Heart right ventricle (tissue), 16 donors: ENCODE measurements at regions not wholly inside any gene's neighbourhood (a gene's known extent, or its start where the extent isn't known, plus 50 kb on each side); places are given as distances from the start of the nearest gene placed in this dataset.

Experiments
- ATAC-seq, 8 donors: fragments of 200-7000 bp; cut with Tn5 transposase; one replicate each; pipeline ENCODE4 v1.9.1; 2020; ENCODE audit warnings: mild to moderate bottlenecking in 8 of 8, moderate library complexity in 8 of 8, moderate number of reproducible peaks in 1 of 8
- DNase-seq, 2 donors: peaks; one replicate each; pipeline ENCODE4 v3.0.0-alpha.2; 2020
- H3K27ac ChIP-seq, 10 donors: fragments of 200-600 bp; sonication (generic) in 2 of 10; one replicate each; pipeline versions ENCODE4 v1.5.0 to v1.8.0; 2020 to 2022; ENCODE audit warnings: mild to moderate bottlenecking in 3 of 10
- H3K27me3 ChIP-seq, 7 donors: fragments of 200-600 bp; one replicate each; pipeline ENCODE4 v1.8.0; 2021 to 2022; ENCODE audit warnings: mild to moderate bottlenecking in 2 of 7
- H3K36me3 ChIP-seq, 9 donors: fragments of 200-600 bp; sonication (generic) in 1 of 9; one replicate each; pipeline versions ENCODE4 v1.5.0 to v1.8.0; 2020 to 2022; ENCODE audit warnings: mild to moderate bottlenecking in 2 of 9
- H3K4me1 ChIP-seq, 9 donors: fragments of 200-600 bp; sonication (generic) in 1 of 9; one replicate each; pipeline versions ENCODE4 v1.5.0 to v1.8.0; 2020 to 2022; ENCODE audit warnings: mild to moderate bottlenecking in 4 of 9
- H3K4me3 ChIP-seq, 10 donors: fragments of 200-600 bp; sonication (generic) in 2 of 10; one replicate each; pipeline versions ENCODE4 v1.5.0 to v1.8.0; 2020 to 2022; ENCODE audit warnings: mild to moderate bottlenecking in 7 of 10, moderate library complexity in 2 of 10
- H3K9me3 ChIP-seq, 11 donors: fragments of 200-600 bp in 10 of 11; sonication (generic) in 2 of 11; one replicate each; pipeline versions ENCODE4 v1.5.0 to v1.8.0; 2013 to 2022; ENCODE audit warnings: mild to moderate bottlenecking in 2 of 11, control low read depth in 1 of 11, moderate library complexity in 1 of 11
- CTCF ChIP-seq, 9 donors: fragments of 200-600 bp; sonication (generic) in 2 of 9; IDR thresholded peaks; one replicate each; pipeline versions ENCODE4 v1.5.0 to v1.8.0; 2021 to 2022; ENCODE audit warnings: antibody characterized with exemption in 9 of 9, mild to moderate bottlenecking in 5 of 9, moderate library complexity in 1 of 9
- WGBS, 2 donors: extraction: QIAGEN DNeasy Blood & Tissue Kit; methylation state at CpG; one replicate each; pipeline ENCODE4 v1.1.7; 2013; ENCODE audit warnings: inconsistent platforms in 1 of 2; 5-methylcytosine and 5-hydroxymethylcytosine counted together
- intact Hi-C, 10 donors: fragments of 100-400 bp; cut with DNase I; formaldehyde crosslinking; loops; one replicate each; pipeline versions ENCODE4 v1.11.1 to v1.14.2; 2022
- donor health status: Arrhythmogenic right ventricular cardiomyopathy.
- donor health status: ischemic (EF 13 %, LVEDD 7.1; RV severe dilation, severe dysfunction).
- donor health status: healthy with polysubstance abuse.
- donor health status: DM: no; HTN: yes; CAD: no.
- donor health status: DM: no; HTN: no; CAD: no.
- donor health status: ischemic (EF 25% LVEDD 6.9; RV normal size, moderate dysfunction).
- donor health status: ischemic (EF 25% LVEDD 5.7; RV mildly dilated, moderate dysfunction).
- donor health status: healthy.
- donor health status: DM: yes; HTN: yes; CAD: no.
- donor health status: Ischemic cardiomyopathy.
- donor health status: ischemic (EF 35%, LVEDD 5.7; RV mildly dilated, moderate dysfunction).
- donor health status: nonischemic (EF 11% LVEDD 7.7; RV severe dilation, severe dysfunction).
- donor health status: DM: yes; HTN: yes; CAD: no.
- donor health status: PGD.
- donor health status: ischemic (EF 29% LVEDD 5.4; RV normal size, mild dysfunction).
- donor health status: nonischemic (EF 23%, LVEDD 6.1; RV moderate dilation, normal function).

DNA sequence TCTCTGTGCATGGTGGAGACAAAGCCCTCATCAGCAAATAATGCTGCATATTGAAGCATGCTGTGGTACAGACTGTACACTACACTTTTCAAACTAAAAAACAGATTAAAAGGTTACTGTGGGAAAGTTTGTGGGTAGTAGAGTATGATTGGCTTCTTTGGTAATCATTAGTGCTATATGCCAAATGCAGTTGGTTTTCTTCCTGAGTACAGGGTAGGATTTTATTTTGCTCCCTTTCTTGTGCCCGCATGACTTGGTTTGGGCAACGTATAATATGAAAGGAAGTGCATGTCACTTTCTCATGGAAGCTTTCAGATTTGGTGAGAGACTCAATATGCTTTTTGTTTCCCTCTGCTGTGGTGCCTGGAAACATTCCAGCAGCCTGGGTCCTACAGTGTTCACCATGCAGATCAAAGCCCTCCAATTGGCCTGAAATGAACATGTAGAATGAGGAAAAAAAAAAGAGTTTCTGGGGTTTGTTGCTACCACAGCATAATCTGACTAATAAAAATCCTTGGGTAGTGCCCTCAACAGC lies 270.7 kb upstream of the ADGRB3 start:
- TF ChIP-seq CTCF (IDR thresholded peaks at IDR 0.05) = no peak
- no peak overlapping the region for H3K27ac ChIP-seq
- ATAC-seq (no peak), DNase-seq (no peak)
- H3K36me3 ChIP-seq = no peaks in the 10 kb centered on the region
- H3K4me1 ChIP-seq = no peaks in the 10 kb centered on the region
- H3K4me3 ChIP-seq = no peak overlapping the region
- peaks cover 0 to 13% (median 0%) of the 10 kb centered on the region in 11 donors for H3K9me3 ChIP-seq
- intact Hi-C loops = no loop called here
- 57 to 68% methylated on average over 2 of the region's 2 CpGs for WGBS, 2 donors
- H3K27me3 ChIP-seq = no peaks in the 10 kb centered on the region

DNA sequence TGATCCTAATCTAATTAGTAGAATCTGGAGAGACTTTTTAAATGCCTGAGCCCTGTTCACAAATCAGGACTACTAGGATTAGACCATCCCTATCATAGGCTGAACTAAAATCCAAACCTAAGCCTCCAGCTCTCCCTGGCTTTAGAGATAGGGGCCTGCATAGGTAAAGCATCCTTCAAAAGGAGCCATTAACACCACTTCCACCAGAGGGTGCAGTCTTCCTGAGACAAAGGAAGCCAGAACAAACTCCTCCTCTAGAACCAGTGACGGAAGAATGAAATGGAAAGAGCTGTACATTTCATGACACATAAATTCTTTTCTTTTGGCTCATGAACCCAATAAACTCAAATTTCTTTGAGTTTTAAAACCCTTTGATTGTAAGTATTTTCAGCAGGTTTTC lies 291.2 kb upstream of the ADGRB3 start:
- Histone ChIP-seq H3K36me3 (no peaks in the 10 kb centered on the region), H3K9me3 (peaks cover 0 to under 1% (median 0%) of the 10 kb centered on the region in 11 donors), H3K4me1 (no peaks in the 10 kb centered on the region), H3K27me3 (no peaks in the 10 kb centered on the region), H3K27ac (no peak overlapping the region), H3K4me3 (no peak overlapping the region)
- ATAC-seq (no peak), DNase-seq (no peak)
- intact Hi-C loops = no loop called here
- peak in 5 of 9 donors; percentile 14 to 45 (median 22) for TF ChIP-seq CTCF (IDR thresholded peaks at IDR 0.05)
- WGBS, 2 donors = 16 to 37% methylated on average over 1 of the region's 1 CpG

DNA sequence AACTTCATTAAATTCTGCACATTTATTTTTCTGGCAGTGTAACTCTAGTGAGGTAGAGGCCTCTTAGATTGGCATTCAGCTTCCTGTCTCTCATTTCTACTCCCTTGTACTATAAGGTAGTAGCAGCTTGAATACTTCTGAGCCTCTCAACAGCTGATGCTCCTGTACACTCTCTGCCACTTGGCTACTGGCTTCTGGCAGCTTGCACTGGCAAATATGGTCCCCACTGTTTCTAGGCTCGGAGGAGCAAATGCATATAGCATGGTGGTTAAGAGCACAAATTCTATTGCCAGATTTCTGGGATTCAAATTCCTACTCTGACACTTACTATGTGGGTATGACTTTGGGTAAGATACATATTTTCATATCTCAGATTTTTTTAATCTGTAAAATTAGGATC lies 292.8 kb upstream of the ADGRB3 start:
- Histone ChIP-seq H3K27ac (no peak overlapping the region), H3K36me3 (no peaks in the 10 kb centered on the region), H3K4me1 (no peaks in the 10 kb centered on the region), H3K9me3 (no peaks in the 10 kb centered on the region), H3K27me3 (no peaks in the 10 kb centered on the region), H3K4me3 (no peak overlapping the region)
- WGBS, 2 donors = 50 to 74% methylated on average over 1 of the region's 1 CpG
- ATAC-seq (no peak), DNase-seq (no peak)
- intact Hi-C loops = no loop called here
- TF ChIP-seq CTCF (IDR thresholded peaks at IDR 0.05) = no peak

DNA sequence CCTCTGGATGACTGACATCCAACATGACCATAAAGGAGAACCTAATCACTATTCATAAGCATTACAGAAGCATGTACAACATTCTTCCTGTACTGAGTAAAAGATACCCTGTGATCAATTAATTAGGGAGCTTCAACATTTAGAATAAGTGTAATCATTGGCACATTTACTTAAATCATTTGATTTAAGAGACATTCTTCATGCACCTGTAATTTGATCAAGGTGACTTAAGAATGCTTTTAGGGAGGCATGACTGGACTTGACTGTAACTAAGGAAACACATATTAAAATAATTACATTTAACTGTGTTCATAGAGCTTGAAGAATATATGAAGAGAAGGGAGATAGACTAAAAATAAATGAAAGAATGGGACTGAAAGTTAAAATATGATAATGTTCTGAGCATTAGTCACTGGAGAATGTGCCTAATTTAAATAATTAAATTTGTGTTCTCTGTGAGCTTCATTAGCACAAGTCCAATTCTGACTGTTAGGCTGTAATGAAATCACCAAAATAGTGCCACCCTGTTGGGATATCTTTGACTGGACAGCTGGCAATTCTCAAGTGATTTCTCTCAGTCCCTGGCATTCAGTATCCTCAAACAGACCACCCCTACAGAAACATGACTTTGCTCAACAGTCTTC lies 295.5 kb upstream of the ADGRB3 start:
- H3K9me3 ChIP-seq = no peaks in the 10 kb centered on the region
- no peak for ATAC-seq
- no peaks in the 10 kb centered on the region for H3K4me1 ChIP-seq
- DNase-seq = no peak
- no peak overlapping the region for H3K27ac ChIP-seq
- intact Hi-C loops = no loop called here
- no peak for TF ChIP-seq CTCF (IDR thresholded peaks at IDR 0.05)
- no peaks in the 10 kb centered on the region for H3K27me3 ChIP-seq
- H3K36me3 ChIP-seq = no peaks in the 10 kb centered on the region
- H3K4me3 ChIP-seq = no peak overlapping the region
